GDM1 (cell line): ENCODE measurements at regions not wholly inside any gene's neighbourhood (a gene's known extent, or its start where the extent isn't known, plus 50 kb on each side); places are given as distances from the start of the nearest gene placed in this dataset.
"Not testable (repeated sequence)": the region's sequence is repeated elsewhere in the genome, so short reads cannot be mapped to it uniquely, and the experiment has no call there.

Source experiments
- DNase-seq: peaks from one replicate; lab custom pipeline; 2025; lab: John Stamatoyannopoulos, UW

DNA sequence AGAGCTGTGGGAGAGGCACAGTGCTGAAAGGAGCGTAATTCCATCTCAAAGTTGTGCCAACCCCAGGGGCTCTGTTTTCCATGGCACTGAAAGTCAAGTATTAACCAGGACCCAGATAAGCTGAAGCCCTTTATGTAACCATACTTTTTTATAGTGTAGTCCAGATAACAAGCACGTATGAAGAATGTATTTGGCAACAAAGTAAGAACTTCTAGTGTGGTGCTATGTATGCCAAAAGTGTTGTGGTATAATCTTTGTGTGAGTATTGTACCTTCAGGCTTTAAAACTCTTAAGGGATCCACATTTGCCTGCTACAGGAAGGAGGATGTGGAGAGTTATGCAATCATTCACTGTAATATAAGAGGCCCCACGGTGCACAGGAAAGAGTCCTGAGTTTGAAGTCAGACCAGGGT, 129.4 kb downstream of the IBTK start:
- DNase-seq = no peak

DNA sequence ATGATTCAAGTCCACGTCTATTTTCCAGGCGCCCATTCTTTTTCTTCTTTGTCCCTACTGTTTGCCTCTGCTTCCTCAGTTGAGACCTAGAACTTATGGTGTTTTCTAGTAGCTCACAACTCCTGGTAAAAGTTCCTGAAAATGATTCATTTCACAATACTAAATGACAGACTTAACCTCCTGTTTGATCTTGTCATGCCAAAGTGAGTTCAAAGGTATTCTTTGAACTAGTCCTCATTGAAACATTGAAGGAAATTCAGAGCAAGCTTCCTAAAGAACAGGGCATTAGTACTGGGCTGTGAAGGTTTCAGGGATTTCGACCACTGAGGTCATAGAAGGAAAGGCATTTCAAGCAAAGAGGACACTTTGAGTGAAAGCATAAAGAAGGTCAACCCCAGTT, 132.8 kb downstream of the IBTK start:
- DNase-seq = no peak

DNA sequence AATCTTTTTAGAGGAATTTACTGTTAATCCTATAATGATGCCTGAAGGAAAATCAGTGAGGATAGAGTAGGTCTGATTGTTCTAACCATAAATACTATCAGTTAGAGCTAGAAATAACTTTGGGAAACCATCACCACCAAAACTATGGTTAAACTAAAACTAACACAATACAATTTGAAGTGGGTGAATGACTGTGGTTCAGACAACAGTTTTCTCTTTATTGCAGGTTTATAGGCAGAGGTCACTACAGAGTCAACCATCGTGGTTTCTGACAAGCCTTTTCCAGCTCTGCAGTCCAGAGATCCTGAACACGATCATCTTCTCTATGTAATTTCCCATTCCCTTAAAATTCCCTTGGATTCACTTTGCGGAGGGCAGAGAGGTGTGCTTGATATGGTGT, 134.3 kb downstream of the IBTK start:
- DNase-seq = no peak

DNA sequence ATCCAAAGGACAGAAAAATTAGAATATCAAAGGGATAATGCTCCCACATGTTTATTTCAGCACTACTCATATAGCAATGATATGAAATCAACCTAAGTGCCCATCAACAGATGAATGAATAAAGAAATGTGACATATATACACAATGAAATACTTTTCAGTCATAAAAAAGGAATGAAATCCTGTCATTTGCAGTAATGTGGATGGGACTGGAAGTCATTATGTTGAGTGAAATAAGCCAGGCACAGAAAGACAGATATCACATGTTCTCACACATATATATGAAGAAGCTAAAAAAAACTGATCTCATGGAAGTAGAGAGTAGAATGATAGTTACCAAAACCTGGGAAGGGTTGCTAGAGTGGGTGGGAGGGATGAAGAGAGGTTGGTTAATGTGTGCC, 135.7 kb downstream of the IBTK start:
- no peak for DNase-seq

DNA sequence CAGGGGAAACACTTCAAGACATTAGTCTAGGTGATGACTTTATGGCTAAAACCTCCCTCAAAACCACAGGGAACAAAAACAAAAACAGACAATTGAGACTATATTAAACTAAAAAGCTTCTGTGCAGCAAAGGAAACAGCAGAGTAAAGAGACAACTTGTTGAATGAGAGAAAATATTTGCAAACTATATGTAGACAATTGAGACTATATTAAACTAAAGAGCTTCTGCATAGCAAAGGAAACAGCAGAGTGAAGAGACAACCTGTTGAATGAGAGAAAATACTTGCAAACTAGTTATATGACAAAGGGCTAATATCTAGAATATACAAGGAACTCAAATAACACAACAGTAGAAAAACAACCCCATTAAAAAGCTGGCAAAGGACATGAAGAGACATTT, 136.4 kb downstream of the IBTK start:
- no peak for DNase-seq

DNA sequence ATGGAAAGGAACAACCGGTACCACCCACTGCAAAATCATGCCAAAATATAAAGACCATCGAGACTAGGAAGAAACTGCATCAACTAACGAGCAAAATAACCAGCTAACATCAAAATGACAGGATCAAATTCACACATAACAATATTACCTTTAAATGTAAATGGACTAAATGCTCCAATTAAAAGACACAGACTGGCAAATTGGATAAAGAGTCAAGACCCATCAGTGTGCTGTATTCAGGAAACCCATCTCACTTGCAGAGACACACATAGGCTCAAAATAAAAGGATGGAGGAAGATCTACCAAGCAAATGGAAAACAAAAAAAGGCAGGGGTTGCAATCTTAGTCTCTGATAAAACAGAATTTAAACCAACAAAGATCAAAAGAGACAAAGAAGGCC, 144.4 kb downstream of the IBTK start:
- not testable (repeated sequence) for DNase-seq

DNA sequence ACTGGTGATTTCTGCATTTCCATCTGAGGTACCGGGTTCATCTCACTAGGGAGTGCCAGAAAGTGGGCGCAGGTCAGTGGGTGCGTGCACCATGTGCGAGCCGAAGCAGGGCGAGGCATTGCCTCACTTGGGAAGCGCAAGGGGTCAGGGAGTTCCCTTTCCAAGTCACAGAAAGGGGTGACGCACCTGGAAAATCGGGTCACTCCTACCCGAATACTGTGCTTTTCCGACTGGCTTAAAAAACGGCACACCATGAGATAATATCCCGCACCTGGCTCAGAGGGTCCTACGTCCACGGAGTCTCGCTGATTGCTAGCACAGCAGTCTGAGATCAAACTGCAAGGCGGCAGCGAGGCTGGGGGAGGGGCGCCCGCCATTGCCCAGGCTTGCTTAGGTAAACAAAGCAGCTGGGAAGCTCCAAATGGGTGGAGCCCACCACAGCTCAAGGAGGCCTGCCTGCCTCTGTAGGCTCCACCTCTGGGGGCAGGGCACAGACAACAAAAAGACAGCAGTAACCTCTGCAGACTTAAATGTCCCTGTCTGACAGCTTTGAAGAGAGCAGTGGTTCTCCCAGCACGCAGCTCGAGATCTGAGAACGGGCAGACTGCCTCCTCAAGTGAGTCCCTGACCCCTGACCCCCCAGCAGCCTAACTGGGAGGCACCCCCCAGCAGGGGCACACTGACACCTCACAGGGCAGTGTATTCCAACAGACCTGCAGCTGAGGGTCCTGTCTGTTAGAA, 146.0 kb downstream of the IBTK start:
- DNase-seq = not testable (repeated sequence)

DNA sequence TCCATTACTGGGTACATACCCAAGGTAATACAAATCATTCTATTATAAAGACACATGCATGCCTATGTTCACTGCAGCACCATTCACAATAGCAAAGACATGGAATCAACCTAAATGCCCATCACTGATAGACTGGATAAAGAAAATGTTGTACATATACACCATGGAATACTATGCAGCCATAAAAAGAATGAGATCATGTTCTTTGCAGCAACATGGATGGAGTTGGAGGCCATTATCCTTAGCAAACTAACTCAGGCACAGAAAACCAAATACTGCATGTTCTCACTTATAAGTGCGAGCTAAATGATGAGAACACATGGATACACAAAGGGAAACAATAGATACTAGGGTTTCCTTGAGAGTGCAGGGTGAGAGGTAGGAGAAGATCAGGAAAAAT, 146.8 kb downstream of the IBTK start:
- not testable (repeated sequence) for DNase-seq

DNA sequence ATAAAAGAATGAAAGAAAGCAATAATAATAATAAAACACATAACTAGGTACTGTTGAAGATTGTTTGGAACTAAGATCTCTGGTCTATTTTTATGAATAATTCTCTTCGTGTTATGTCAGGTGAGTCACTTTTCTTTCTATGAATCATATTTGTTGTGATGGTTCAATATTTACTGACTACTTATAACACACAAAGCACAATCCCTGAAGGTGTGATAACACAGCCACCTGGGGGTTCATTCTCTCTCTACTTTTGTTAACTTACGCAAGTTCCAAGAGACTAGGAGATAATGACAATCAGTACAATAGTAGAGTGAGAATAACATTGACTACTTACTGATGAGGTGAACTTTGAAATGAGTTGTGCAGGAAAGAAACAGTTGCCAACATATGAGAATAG, 149.9 kb downstream of the IBTK start:
- no peak for DNase-seq

DNA sequence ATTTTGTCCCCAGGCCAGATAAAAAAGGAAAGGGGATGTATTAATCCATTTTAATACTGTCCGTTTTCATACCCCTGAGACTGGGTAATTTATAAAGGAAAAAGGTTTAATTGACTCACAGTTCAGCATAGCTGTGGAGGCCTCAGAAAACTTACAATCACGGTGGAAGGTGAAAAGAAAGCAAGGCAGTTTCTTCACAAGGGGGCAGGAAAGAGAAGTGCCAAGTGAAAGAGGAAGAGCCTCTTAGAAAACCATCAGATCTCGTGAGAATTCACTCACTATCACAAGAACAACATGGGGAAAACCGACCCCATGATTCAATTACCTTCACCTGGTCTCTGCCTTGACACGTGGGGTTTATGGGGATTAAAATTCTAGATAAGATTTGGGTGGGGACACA, 152.5 kb downstream of the IBTK start:
- peak; percentile 2 for DNase-seq

DNA sequence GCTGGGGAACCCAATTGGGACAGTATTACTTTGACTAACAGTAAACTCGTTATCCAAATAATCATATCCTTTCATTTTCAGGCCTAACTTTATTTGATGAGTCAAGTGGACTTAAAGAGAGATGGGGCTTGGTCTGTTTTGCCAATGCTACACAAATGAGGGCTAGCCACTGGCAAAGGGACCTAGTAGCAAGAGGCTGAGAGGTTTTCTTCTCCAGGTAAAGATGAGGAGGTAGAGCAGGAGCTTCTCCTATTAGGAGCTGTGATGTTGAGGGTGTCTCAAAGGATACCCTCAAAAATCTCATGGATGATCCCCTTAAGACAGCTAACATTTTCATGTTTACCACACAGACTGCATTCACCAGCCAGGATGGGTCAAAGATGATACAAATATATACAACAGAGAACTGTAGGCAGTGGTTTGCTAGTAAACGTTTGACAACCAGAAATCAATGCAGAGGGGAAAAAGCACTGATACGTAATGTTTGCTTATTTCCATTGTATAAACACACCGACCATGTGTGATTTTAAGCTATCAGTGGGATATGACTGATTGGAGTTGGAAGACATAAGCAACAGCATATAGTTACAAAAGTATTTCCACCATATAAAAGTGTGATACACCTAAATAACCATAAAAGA, 153.3 kb downstream of the IBTK start:
- no peak for DNase-seq

DNA sequence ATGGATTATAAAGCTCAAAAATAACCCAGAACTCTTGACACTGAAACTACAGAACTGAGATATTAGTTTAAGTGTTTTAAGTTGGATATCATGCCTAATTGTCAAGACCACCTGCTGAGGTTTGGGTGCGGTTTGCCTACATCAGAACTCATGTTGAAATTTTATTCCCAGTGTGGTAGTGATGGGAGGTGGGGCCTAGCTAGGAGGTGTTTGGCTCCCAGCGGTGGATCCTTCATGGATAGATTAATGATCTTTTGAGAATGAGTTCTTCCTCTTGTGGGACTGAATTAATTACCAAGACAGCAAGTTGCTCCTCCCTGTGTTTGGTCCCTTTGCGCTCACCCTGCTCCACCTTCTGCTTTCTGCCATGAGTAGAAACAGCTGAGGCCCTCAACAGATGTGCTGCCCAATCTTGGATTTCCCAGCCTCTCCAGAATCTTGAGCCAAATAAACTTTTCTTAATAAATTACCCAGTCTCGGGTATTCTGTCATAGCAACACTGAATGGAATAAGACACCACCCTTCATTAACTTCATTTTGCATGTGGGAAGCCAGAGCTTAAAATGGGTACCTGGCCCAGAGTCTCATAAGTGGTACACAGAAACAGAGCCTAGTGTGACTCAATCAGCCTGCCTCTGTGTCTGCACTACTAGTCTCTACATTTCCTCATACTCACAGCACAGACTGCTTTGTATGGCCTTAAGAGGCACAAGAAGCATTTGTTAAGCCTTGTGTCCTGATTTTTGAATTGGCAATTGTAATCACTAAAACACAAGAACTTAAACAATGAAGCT, 158.4 kb downstream of the IBTK start:
- DNase-seq = no peak

DNA sequence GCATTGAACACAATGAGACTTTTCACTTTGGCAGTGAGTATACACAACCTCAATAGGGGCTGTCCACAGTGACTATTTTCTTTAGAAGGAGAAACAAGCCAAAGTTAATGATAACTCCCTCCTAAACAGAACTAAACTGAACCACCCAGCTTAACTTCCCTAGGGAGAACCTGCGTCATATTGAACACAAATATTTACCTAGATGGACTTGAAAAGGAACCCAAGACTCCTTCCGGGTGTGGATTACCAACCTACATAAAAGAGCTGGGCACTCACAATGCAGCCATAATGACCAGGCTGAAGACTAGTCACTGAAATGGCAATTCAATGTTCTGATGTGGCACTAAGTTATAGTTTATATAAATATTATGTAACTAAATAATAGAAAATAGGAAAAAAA, 160.6 kb downstream of the IBTK start:
- DNase-seq = no peak

DNA sequence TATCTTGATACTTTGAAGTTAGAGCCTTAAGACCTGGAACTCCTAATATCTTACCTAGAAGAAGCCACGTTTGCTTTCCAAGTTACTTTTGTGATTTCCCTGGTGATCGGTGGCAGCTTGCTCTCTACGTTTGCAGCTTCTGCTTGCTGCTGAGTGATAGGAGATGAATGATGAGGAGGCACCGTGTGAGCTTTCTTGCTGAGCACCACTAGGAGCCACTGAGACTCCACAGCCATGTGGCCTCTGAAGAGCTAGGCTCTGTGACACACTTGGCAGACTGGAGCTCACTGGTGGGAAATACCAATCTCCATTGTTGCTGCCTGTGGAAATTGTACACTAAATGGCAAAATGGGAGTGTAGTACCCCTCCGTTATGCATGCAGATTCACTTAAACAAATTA, 161.8 kb downstream of the IBTK start:
- DNase-seq = no peak

DNA sequence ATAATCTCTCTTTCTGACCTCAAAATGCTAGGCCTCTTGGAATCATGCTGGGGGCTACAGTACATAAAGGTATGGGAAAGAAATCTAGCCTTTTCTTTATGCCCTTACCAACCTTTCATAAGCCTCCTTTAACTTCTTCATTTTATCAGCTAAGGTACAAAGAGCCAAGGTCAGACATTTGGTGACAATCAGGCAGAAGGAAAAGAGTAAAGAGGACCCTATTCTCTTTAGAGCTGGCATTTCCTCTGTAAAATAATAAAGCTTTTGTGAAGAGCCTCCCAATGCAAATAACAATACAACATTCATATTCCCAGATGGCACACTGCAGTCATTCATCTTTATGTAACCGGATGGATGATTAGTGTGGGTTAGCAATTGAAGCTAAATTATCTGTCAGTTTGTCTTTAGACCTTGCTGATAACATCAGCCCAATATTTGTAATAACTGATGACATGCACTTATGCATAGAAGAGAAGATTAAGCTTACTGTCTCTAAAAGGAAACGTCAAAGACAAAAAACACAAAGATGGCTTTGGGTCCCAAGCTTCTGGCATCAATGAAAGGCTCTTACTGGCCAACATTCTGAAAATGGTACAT, 163.1 kb downstream of the IBTK start:
- no peak for DNase-seq

DNA sequence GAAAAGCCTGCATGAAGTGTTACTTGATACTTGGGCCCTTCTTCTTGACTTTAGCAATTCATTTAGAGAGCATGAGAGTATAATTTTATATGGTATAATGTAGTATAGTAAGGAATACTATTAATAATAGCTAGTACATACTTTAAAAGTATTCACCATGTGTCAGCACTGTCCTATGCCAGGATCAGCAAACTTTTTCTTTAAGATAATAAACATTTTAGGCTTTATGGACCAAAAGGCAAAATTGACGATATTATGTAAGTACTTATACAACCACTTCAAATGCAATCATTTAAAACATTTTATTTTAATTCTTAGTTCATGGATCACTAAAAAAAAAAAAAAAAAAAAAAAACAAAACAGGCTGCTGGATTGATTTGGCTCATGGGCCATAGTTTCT, 163.9 kb downstream of the IBTK start:
- no peak for DNase-seq

DNA sequence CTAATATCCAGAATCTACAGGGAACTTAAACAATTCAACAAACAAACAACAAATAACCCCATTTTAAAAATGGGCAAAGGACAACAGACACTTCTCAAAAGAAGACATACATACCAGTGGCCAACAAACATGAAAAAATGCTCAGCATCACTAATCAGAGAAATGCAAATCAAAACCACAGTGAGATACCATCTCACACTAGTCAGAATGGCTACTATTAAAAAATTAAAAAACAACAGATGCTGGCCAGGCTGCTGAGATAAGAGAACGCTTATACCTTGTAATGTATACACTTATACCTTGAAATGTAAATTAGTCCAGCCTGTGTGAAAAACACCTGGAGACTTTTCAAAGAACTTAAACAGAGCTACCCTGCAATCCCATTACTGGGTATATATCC, 166.8 kb downstream of the IBTK start:
- no peak for DNase-seq

DNA sequence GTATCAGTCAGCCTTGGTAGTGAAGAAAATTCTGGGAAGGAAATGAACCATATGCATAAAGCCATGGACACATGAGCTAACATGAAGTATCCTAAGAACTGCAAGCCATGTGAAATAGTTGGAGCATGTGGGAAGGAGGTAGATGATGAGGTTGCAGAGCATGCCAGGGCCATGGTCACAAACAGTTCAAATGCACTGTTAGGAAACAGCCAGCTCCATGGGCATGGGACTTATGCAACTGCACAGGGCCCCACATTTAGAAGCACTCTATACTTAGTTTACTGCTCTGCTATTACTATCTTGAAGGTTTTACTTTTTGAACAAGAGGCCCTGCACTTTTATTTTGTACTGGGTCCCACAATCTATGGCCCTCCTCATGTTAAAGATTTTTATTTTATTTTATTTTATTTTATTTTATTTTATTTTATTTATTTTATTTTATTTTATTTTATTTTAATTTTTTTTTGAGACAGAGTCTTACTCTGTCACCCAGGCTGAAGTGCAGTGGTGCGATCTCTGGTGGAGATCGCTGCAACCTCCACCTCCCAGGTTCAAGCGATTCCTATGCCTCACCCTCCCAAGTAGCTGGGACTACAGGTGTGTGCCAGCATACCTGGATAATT, 169.1 kb downstream of the IBTK start:
- no peak for DNase-seq

DNA sequence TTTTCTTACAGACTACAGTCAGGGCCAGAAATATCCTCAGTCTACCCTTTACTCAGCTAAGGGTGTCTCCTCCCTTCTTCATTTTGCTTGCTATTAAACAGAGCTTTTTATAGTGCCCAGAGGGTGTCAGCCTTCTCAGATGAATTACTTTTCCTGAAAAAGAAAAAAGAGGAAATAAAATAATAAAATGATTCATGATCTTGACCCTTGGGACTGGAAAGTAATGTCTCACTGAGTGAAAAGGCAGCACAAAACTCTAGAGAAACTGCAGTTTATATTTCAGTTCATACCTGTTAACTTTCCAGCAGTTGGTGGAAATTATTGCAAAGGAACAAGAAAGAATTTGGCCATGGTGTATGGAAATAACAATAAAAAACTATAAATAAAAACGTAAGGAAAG, 170.6 kb downstream of the IBTK start:
- DNase-seq = no peak

DNA sequence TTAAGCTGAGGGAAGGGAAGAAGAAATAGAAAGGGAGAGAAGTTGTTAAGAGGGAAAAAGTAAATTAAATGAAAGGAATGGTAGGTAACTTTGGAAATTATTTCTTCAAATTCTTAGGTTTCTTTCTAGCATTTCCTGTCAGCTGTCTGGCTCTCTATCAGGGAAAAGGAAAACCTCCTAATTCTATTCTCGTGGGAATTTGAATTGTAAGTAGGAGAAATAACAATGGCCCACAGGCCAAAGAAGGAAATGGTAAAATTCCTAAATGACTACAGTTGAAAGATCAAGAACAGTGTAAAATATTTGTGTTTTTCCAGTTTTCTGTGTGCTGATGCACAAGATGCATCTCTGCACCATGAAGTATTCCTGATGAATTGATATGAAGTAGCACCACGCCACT, 173.0 kb downstream of the IBTK start:
- DNase-seq = no peak

DNA sequence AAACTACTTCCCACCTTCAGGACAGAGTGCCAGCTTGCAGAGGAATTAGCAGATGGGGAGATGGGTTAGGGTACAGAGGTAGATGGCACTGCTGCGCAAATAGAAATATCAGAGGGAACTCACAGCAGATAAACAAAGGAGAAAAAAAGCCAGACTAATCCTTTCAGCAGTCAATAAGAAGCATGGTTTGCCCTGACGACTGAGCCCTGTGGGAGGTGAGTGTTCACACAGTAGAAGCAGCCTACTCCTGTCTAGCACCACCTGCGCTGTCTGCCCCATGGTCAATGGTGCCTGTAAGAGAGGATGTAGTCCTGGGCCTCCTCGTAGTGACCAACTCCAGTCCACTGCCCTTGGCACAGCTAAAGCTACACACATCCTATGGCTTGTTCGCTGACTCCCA, 174.1 kb downstream of the IBTK start:
- DNase-seq = no peak

DNA sequence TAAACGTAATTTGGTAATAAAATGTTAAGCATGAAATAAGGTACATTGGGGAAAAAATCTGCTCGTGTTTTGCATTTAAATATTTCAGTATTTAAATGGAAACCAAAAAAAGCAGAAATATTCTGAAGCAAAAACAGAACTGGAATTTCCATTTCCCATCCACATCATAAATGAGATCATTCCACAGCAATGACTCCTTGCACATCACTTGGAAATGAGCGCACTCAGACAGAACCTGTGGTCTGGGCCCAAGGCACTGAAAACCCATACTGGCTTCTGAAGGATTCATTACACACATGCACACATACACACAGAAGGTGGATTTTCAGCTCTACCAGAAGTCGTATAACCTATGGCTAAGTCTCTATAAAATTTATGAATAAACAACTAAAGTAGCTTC, 174.8 kb downstream of the IBTK start:
- DNase-seq = no peak
